WTC11 (cell line): ENCODE measurements at regions not wholly inside any gene's neighbourhood (a gene's known extent, or its start where the extent isn't known, plus 50 kb on each side); places are given as distances from the start of the nearest gene placed in this dataset.

Experiments used
- ATAC-seq: fragments of 200-7000 bp; cut with Tn5 transposase; 2 replicates; pipeline ENCODE4 v1.10.0; 2021; ENCODE audit warnings: mild to moderate bottlenecking, moderate library complexity
- CTCF ChIA-PET: fragments of 300-600 bp; sonication (Branson Sonifier 250); formaldehyde crosslinking; loops from one replicate; lab custom pipeline; 2021; ENCODE audit warnings: antibody characterized with exemption; lab: Charles Lee
- POLR2A ChIA-PET: fragments of 350-600 bp; sonication (Branson Sonifier 250); formaldehyde crosslinking; loops from one replicate; lab custom pipeline; 2021; ENCODE audit warnings: antibody characterized with exemption; lab: Charles Lee
- DNase-seq: peaks from one replicate; pipeline ENCODE4 v3.0.0; 2021; ENCODE audit warnings: low spot score
- H3K27ac Mint-ChIP-seq: 2 replicates; pipeline ENCODE4 v1.8.0; 2021; ENCODE audit warnings: mixed read lengths
- H3K27me3 Mint-ChIP-seq: 2 replicates; pipeline ENCODE4 v1.8.0; 2021; ENCODE audit warnings: low read depth, mild to moderate bottlenecking, moderate library complexity, mixed read lengths
- H3K36me3 Mint-ChIP-seq: 2 replicates; pipeline ENCODE4 v1.8.0; 2021; ENCODE audit warnings: mixed read lengths
- H3K4me1 Mint-ChIP-seq: 2 replicates; pipeline ENCODE4 v1.8.0; 2022; ENCODE audit warnings: mixed read lengths
- H3K4me3 Mint-ChIP-seq: 2 replicates; pipeline ENCODE4 v1.8.0; 2021; ENCODE audit warnings: mild to moderate bottlenecking, moderate library complexity, mixed read lengths
- H3K9me3 Mint-ChIP-seq: 2 replicates; pipeline ENCODE4 v1.8.0; 2021; ENCODE audit warnings: mixed read lengths
- ARID4B ChIP-seq: sonication (generic); formaldehyde crosslinking; IDR thresholded peaks from 2 replicates; pipeline ENCODE4 v1.8.0; 2023; ENCODE audit warnings: missing genetic modification reagents, mild to moderate bottlenecking, borderline replicate concordance
- CDX4 ChIP-seq: fragments of 250-450 bp; sonication (Bioruptor Pico); IDR thresholded peaks from 2 replicates; pipeline ENCODE4 v1.9.0; 2021; ENCODE audit warnings: moderate library complexity, mild to moderate bottlenecking, inconsistent platforms, borderline replicate concordance
- E2F5 ChIP-seq: sonication (generic); formaldehyde crosslinking; IDR thresholded peaks from 2 replicates; pipeline ENCODE4 v1.8.1; 2022; ENCODE audit warnings: mild to moderate bottlenecking, moderate library complexity, missing genetic modification reagents
- ETV6 ChIP-seq: sonication (generic); formaldehyde crosslinking; IDR thresholded peaks from 2 replicates; pipeline ENCODE4 v1.8.1; 2022; ENCODE audit warnings: mild to moderate bottlenecking, missing genetic modification reagents
- FOXJ3 ChIP-seq: sonication (generic); formaldehyde crosslinking; IDR thresholded peaks from 2 replicates; pipeline ENCODE4 v1.9.0; 2021; ENCODE audit warnings: missing genetic modification reagents, mild to moderate bottlenecking, borderline replicate concordance
- GABPB1 ChIP-seq: sonication (generic); formaldehyde crosslinking; IDR thresholded peaks from 2 replicates; pipeline ENCODE4 v1.8.1; 2023; ENCODE audit warnings: mild to moderate bottlenecking, missing genetic modification reagents
- GTF2I ChIP-seq: fragments of 250-450 bp; sonication (Bioruptor Pico); conservative IDR thresholded peaks from 2 replicates; pipeline ENCODE4 v1.4.0; 2021; ENCODE audit warnings: mild to moderate bottlenecking
- NFE2L1 ChIP-seq: sonication (generic); formaldehyde crosslinking; IDR thresholded peaks from 2 replicates; pipeline ENCODE4 v1.8.1; 2023; ENCODE audit warnings: missing genetic modification reagents
- NR2C2 ChIP-seq: sonication (generic); formaldehyde crosslinking; IDR thresholded peaks from 2 replicates; pipeline ENCODE4 v1.8.0; 2022; ENCODE audit warnings: mild to moderate bottlenecking, missing genetic modification reagents
- NR3C1 ChIP-seq: sonication (generic); formaldehyde crosslinking; conservative IDR thresholded peaks from 2 replicates; pipeline ENCODE4 v1.8.1; 2023; ENCODE audit warnings: low read depth, mild to moderate bottlenecking, missing genetic modification reagents
- OVOL2 ChIP-seq: fragments of 250-450 bp; sonication (Bioruptor Pico); IDR thresholded peaks from 2 replicates; pipeline ENCODE4 v1.9.0; 2021; ENCODE audit warnings: mild to moderate bottlenecking, borderline replicate concordance
- STAT6 ChIP-seq: sonication (generic); formaldehyde crosslinking; conservative IDR thresholded peaks from 2 replicates; pipeline ENCODE4 v1.8.1; 2023; ENCODE audit warnings: mild to moderate bottlenecking, low read depth, missing genetic modification reagents, moderate library complexity
- TCF7 ChIP-seq: sonication (generic); formaldehyde crosslinking; IDR thresholded peaks from 2 replicates; pipeline ENCODE4 v1.8.0; 2022; ENCODE audit warnings: mild to moderate bottlenecking, low read depth, missing genetic modification reagents, moderate library complexity
- TEAD1 ChIP-seq: sonication (generic); formaldehyde crosslinking; IDR thresholded peaks from 2 replicates; pipeline ENCODE4 v1.8.0; 2022; ENCODE audit warnings: mild to moderate bottlenecking, missing genetic modification reagents
- ZNF281 ChIP-seq: sonication (generic); formaldehyde crosslinking; IDR thresholded peaks from 2 replicates; pipeline ENCODE4 v1.8.0; 2023; ENCODE audit warnings: mild to moderate bottlenecking, missing genetic modification reagents
- ZNF532 ChIP-seq: fragments of 250-450 bp; sonication (Bioruptor Pico); IDR thresholded peaks from 2 replicates; pipeline ENCODE4 v1.9.0; 2021; ENCODE audit warnings: mild to moderate bottlenecking, borderline replicate concordance
- TF ChIP-seq, protein P1 (sequence below): sonication (generic); formaldehyde crosslinking; conservative IDR thresholded peaks from 2 replicates; pipeline ENCODE4 v1.8.1; 2022; ENCODE audit warnings: mild to moderate bottlenecking, missing genetic modification reagents

- TF ChIP-seq ZNF532 (CRISPR knock-in tag) (no peak), NFE2L1 (CRISPR knock-in tag) (no peak)
These were observed 336.4 kb downstream of the CCER1 start (continued) for GRCh38 chr12:90618586-90618985.

DNA sequence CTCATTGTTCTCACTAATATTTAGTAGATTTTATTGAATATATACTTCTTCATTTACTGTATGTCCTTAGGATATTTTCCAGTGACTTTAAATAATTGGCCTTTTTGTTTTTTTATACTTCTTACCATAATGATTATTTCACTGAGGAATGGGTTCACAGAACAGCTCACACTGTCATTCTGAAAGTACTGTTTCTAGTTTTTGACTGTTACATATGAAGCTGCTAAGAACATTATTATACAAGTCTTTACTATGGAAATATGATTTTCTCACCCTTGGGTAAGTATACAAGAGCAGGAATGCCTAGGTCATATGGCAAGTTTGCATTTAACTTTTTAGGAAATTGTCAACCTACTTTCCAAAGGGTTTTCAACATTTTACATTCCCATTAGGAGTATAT, 343.1 kb downstream of the CCER1 start:
- Mint-ChIP-seq H3K4me1 (no peaks in the 10 kb centered on the region), H3K27ac (no peak overlapping the region), H3K9me3 (no peaks in the 10 kb centered on the region), H3K27me3 (no peaks in the 10 kb centered on the region), H3K36me3 (no peaks in the 10 kb centered on the region), H3K4me3 (no peak overlapping the region)
- ATAC-seq = no peak
- CTCF ChIA-PET = no interaction called here
- TF ChIP-seq NR2C2 (no peak), TCF7 (CRISPR knock-in tag) (no peak), OVOL2 (no peak)
- POLR2A ChIA-PET = no interaction called here
- no peak for DNase-seq

DNA sequence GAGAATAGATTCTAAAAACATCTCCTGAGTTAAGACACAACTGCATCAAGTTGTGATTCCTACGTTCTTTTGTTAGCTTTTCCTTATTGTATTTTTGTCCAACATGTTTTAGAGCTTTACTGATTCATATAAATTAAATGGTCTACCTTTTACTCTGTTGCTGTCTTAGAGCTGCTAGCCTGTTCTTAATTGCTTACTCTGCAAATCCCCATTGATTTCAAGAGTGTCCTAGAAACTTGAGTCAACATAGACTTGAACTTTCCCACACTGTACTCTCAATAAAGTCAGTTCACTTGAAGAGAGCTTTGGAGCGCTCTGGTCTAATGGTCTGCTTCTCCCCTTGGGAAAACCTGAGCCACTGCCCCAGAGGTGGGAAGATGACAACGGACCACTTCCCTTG, 343.9 kb downstream of the CCER1 start:
- CTCF ChIA-PET = no interaction called here
- Mint-ChIP-seq H3K9me3 (no peaks in the 10 kb centered on the region), H3K4me1 (no peaks in the 10 kb centered on the region), H3K4me3 (no peak overlapping the region), H3K27me3 (no peaks in the 10 kb centered on the region), H3K27ac (no peak overlapping the region), H3K36me3 (no peaks in the 10 kb centered on the region)
- DNase-seq (no peak), ATAC-seq (no peak)
- POLR2A ChIA-PET = no interaction called here
- TF ChIP-seq ETV6 (CRISPR knock-in tag) = no peak
- no peak for TF ChIP-seq GTF2I (CRISPR knock-in tag)
- TF ChIP-seq, protein P1, sequence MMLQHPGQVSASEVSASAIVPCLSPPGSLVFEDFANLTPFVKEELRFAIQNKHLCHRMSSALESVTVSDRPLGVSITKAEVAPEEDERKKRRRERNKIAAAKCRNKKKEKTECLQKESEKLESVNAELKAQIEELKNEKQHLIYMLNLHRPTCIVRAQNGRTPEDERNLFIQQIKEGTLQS (CRISPR knock-in tag) = no peak
- TF ChIP-seq CDX4 = no peak
- TF ChIP-seq E2F5 = no peak
- no peak for TF ChIP-seq NR3C1 (CRISPR knock-in tag)
- TF ChIP-seq FOXJ3 (CRISPR knock-in tag) = no peak
- no peak for TF ChIP-seq STAT6
- TF ChIP-seq ZNF281 (CRISPR knock-in tag) = no peak
- TF ChIP-seq ARID4B = no peak
- TF ChIP-seq TEAD1 (CRISPR knock-in tag) = no peak
- no peak for TF ChIP-seq GABPB1
- no peak for TF ChIP-seq NFE2L1 (CRISPR knock-in tag)
